Ovary (tissue), 7 donors: ENCODE measurements at regions not wholly inside any gene's neighbourhood (a gene's known extent, or its start where the extent isn't known, plus 50 kb on each side); places are given as distances from the start of the nearest gene placed in this dataset.

Experiments
- DNase-seq, 5 donors: peaks; one replicate each; pipeline ENCODE4 v3.0.0-alpha.2; 2019 to 2020
- H3K27ac ChIP-seq, 2 donors: fragments of 200-600 bp; one replicate each; pipeline versions ENCODE4 v1.5.1 to v1.8.0; 2019 to 2022
- H3K27me3 ChIP-seq: fragments of 200-600 bp; one replicate; pipeline ENCODE4 v1.8.0; 2022
- H3K36me3 ChIP-seq: fragments of 200-600 bp; sonication (generic); one replicate; pipeline ENCODE4 v1.5.1; 2019
- H3K4me1 ChIP-seq: one replicate; pipeline ENCODE4 v1.8.1; 2013; ENCODE audit warnings: mild to moderate bottlenecking, moderate library complexity; ENCODE audit not compliant: insufficient read depth
- H3K4me3 ChIP-seq: fragments of 200-600 bp; sonication (generic); one replicate; pipeline ENCODE4 v1.5.1; 2017
- H3K9me3 ChIP-seq, 2 donors: fragments of 200-600 bp in 1 of 2; sonication (generic) in 1 of 2; one replicate each; pipeline versions ENCODE4 v1.5.1 to v1.8.1; 2013 to 2019; ENCODE audit warnings: mild to moderate bottlenecking in 1 of 2, moderate library complexity in 1 of 2
- EP300 ChIP-seq: sonication (generic); formaldehyde crosslinking; IDR thresholded peaks from one replicate; pipeline ENCODE4 v1.6.1; 2017; ENCODE audit warnings: antibody characterized with exemption
- POLR2A ChIP-seq: fragments of 450-650 bp; IDR thresholded peaks from one replicate; pipeline ENCODE4 v1.6.1; 2017; ENCODE audit warnings: antibody characterized with exemption, mild to moderate bottlenecking, moderate library complexity
- WGBS, 3 donors: extraction: QIAGEN DNeasy Blood & Tissue Kit in 1 of 3; methylation state at CpG; one replicate each; pipeline versions ENCODE4 v1.1.5 to v1.1.7; 2013 to 2017; 5-methylcytosine and 5-hydroxymethylcytosine counted together
- intact Hi-C, 4 donors: fragments of 100-400 bp; cut with DNase I; formaldehyde crosslinking; loops; one replicate each; pipeline versions ENCODE4 v1.11.0 to v1.15.1; 2022 to 2023
- TF ChIP-seq, protein P1 (sequence below), 3 donors: fragments of 450-650 bp in 2 of 3; fragments of 200-600 bp in 1 of 3; IDR thresholded peaks; one replicate each; pipeline versions ENCODE4 v1.5.1 to v1.8.0; 2016 to 2022; ENCODE audit warnings: antibody characterized with exemption in 3 of 3, mild to moderate bottlenecking in 1 of 3
- donor health status: DM: no; HTN: no; CAD: no; lungs with moderate emphysema.
- donor health status: DM: no; HTN: no; CAD: no.
- donor health status: Bipolar disorder and iron deficiency.
- donor health status: DM: no; HTN: no; CAD: no.
- donor health status: DM: yes; HTN: yes; CAD: no.

DNA sequence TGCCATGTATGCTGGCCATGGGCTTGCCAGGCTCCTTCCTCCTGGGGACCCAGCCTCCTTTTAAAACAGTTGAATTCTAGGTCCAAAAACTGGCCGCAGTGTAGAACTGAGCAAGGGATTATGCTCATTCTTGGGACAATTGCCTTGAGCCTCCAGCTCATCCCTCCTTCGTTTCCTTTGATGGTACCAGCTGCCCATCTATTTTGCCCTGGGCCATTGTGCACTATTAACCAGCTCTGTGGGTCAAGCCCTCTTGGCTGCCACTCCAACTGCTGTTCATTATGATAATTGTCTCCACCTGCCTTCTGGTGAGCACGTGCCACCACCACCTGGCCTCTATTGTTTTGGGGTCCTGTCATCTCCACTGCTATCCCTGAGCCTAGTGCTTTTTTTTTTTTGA is 75.8 kb upstream of the SYN2 start:
- no peak for DNase-seq
- Histone ChIP-seq H3K27me3 (no peaks in the 10 kb centered on the region), H3K27ac (no peak overlapping the region), H3K4me1 (no peaks in the 10 kb centered on the region), H3K36me3 (no peaks in the 10 kb centered on the region), H3K4me3 (no peak overlapping the region), H3K9me3 (no peaks in the 10 kb centered on the region)
- 84 to 94% (median 86%) methylated on average over 3 of the region's 3 CpGs for WGBS, 3 donors
- intact Hi-C loops: no loop called here
- TF ChIP-seq EP300: no peak
- TF ChIP-seq, protein P1, sequence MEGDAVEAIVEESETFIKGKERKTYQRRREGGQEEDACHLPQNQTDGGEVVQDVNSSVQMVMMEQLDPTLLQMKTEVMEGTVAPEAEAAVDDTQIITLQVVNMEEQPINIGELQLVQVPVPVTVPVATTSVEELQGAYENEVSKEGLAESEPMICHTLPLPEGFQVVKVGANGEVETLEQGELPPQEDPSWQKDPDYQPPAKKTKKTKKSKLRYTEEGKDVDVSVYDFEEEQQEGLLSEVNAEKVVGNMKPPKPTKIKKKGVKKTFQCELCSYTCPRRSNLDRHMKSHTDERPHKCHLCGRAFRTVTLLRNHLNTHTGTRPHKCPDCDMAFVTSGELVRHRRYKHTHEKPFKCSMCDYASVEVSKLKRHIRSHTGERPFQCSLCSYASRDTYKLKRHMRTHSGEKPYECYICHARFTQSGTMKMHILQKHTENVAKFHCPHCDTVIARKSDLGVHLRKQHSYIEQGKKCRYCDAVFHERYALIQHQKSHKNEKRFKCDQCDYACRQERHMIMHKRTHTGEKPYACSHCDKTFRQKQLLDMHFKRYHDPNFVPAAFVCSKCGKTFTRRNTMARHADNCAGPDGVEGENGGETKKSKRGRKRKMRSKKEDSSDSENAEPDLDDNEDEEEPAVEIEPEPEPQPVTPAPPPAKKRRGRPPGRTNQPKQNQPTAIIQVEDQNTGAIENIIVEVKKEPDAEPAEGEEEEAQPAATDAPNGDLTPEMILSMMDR (IDR thresholded peaks at IDR 0.05): no peak
- no peak for TF ChIP-seq POLR2A

DNA sequence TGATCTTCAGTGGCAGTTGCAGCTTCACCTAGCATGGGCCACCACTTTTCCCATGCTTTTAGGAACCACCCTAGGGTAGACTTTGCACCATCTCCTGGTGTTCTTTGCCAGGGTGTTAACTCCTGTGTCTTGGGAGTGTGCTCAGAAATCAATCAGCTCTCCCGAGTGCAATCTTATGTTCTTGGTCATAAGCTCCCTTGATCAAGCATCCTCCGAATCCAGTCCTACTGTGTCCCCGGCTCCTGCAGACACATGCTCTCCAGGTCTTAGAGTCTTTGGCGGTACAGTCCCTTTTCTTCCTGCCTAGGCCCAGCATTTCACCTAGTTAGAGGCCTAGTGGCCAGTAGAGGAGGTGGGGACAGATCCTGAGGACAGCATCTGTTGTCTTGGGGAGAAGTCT is 74.7 kb upstream of the SYN2 start:
- H3K27me3 ChIP-seq: no peaks in the 10 kb centered on the region
- WGBS, 3 donors: 87 to 97% (median 92%) methylated on average over 4 of the region's 4 CpGs

DNA sequence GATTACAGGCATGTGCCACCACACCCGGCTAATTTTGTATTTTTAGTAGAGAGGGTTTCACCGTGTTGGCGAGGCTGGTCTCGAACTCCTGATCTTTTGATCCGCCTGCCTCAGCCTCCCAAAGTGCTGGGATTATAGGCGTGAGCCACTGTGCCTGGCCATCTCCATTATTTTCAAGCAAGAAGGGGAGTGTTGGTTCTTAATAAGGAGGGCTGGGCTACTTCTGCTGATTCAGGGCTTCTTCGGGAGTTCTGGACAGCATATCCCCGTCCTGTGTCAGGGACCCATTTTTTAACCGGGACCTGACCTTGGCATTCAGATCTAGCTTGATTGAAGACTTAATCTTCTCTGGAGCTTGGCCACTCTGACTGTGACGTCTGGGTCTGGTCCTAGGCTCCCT is 74.1 kb upstream of the SYN2 start:
- Histone ChIP-seq H3K4me1 (no peaks in the 10 kb centered on the region), H3K27me3 (no peaks in the 10 kb centered on the region), H3K9me3 (no peaks in the 10 kb centered on the region), H3K36me3 (no peaks in the 10 kb centered on the region), H3K4me3 (no peak overlapping the region), H3K27ac (no peak overlapping the region)
- intact Hi-C loops: no loop called here
- DNase-seq: no peak
- TF ChIP-seq, protein P1 (IDR thresholded peaks at IDR 0.05): no peak
- TF ChIP-seq EP300: no peak
- TF ChIP-seq POLR2A: no peak
- 76 to 82% (median 81%) methylated on average over 10 of the region's 10 CpGs for WGBS, 3 donors

More for the DNA sequence above, 74.7 kb upstream of the SYN2 start:
- intact Hi-C loops: no loop called here
- H3K9me3 ChIP-seq: no peaks in the 10 kb centered on the region
- H3K36me3 ChIP-seq: no peaks in the 10 kb centered on the region
- TF ChIP-seq, protein P1 (IDR thresholded peaks at IDR 0.05): no peak
- TF ChIP-seq EP300: no peak
- no peak for TF ChIP-seq POLR2A
- no peak for DNase-seq
- H3K27ac ChIP-seq: no peak overlapping the region
- no peaks in the 10 kb centered on the region for H3K4me1 ChIP-seq
- no peak overlapping the region for H3K4me3 ChIP-seq

DNA sequence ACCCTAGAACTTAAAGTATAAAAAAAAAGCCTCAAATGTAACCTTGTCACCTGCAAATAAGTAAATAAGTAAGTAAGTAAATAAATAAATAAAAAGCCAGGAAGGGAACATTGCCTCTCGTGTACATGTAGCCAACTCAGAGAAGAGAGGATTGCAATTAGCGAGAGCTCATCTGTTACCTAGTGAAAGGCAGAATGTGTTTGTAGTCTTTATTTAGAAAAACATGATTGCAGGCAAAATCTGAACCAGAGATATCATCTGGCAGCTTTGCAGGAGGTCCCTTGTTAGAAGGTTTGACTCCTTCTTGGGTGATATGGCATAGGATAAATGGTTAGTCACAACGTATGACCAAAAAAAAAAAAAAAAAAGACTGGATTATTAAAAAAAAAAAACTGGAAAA is 71.6 kb upstream of the SYN2 start:
- 64 to 74% (median 72%) methylated on average over 3 of the region's 3 CpGs for WGBS, 3 donors
- intact Hi-C loops: no loop called here
- Histone ChIP-seq H3K4me1 (no peaks in the 10 kb centered on the region), H3K4me3 (no peak overlapping the region), H3K27ac (no peak overlapping the region), H3K36me3 (no peaks in the 10 kb centered on the region), H3K9me3 (no peaks in the 10 kb centered on the region), H3K27me3 (no peaks in the 10 kb centered on the region)
- TF ChIP-seq EP300: no peak
- no peak for TF ChIP-seq POLR2A
- TF ChIP-seq, protein P1 (IDR thresholded peaks at IDR 0.05): no peak
- DNase-seq: no peak

DNA sequence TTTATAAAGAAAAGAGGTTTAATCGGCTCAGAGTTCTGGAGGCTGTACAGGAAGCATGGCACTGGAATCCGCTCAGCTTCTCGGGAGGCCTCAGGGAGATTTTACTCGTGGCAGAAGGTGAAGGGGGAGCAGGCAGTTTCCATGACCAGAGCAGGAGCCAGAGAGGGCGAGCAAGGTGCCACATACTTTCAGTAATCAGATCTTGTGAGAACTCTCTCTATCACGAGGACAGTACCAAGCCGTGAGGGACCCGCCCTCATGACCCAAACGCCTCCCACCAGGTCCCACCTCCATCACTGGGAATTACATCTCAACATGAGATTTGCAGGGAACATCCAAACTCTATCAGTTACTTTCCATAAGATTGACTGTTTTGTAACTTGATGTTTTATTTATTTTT is 70.7 kb upstream of the SYN2 start:
- intact Hi-C loops: no loop called here
- TF ChIP-seq POLR2A (no peak), EP300 (no peak)
- TF ChIP-seq, protein P1 (IDR thresholded peaks at IDR 0.05): no peak
- Histone ChIP-seq H3K4me1 (no peaks in the 10 kb centered on the region), H3K36me3 (no peaks in the 10 kb centered on the region), H3K9me3 (no peaks in the 10 kb centered on the region), H3K4me3 (no peak overlapping the region), H3K27me3 (no peaks in the 10 kb centered on the region), H3K27ac (no peak overlapping the region)
- 70 to 73% (median 72%) methylated on average over 9 of the region's 9 CpGs for WGBS, 3 donors
- DNase-seq: no peak
